K562 (cell line): ENCODE measurements at regions not wholly inside any gene's neighbourhood (a gene's known extent, or its start where the extent isn't known, plus 50 kb on each side); places are given as distances from the start of the nearest gene placed in this dataset.

ENCODE experiments used
- DMBX1 ChIP-seq: fragments of 250-450 bp; sonication (Bioruptor Pico); IDR thresholded peaks from 2 replicates; pipeline ENCODE4 v1.8.0; 2022; ENCODE audit warnings: inconsistent platforms, mild to moderate bottlenecking, moderate library complexity, borderline replicate concordance
- FOSL1 ChIP-seq: fragments of 200-800 bp; sonication (Bioruptor generic); conservative IDR thresholded peaks from 2 replicates; pipeline ENCODE4 v1.6.1; 2016; ENCODE audit warnings: missing genetic modification characterization, missing compliant biosample characterization
- ILK ChIP-seq: fragments of 450-650 bp; IDR thresholded peaks from 2 replicates; pipeline ENCODE4 v1.6.1; 2016; ENCODE audit warnings: missing genetic modification characterization, low read depth, mild to moderate bottlenecking, missing compliant biosample characterization, moderate library complexity, borderline replicate concordance
- JUN ChIP-seq, 2 experiments: sonication (generic) in 1 of 2; formaldehyde crosslinking in 1 of 2; IDR thresholded peaks; 2 replicates each; pipeline versions ENCODE4 v1.6.1 to v1.8.0; 2012 to 2022; ENCODE audit warnings: borderline replicate concordance in 2 of 2, mild to moderate bottlenecking in 2 of 2, improper control_type of control experiment in 1 of 2, low read depth in 1 of 2, low read length in 1 of 2, missing genetic modification reagents in 1 of 2
- MAZ ChIP-seq, 2 experiments: fragments of 450-650 bp in 1 of 2; sonication (generic) in 1 of 2; formaldehyde crosslinking; IDR thresholded peaks in 1 of 2; conservative IDR thresholded peaks in 1 of 2; 2 replicates each; pipeline versions ENCODE4 v1.4.0 to v1.5.0; 2020; ENCODE audit warnings: mild to moderate bottlenecking in 1 of 2, missing genetic modification reagents in 1 of 2
- MECOM ChIP-seq: fragments of 250-450 bp; sonication (Bioruptor Pico); IDR thresholded peaks from 2 replicates; pipeline ENCODE4 v1.8.0; 2022; ENCODE audit warnings: inconsistent platforms
- PTTG1 ChIP-seq: fragments of 450-650 bp; IDR thresholded peaks from 2 replicates; pipeline ENCODE4 v1.6.1; 2016; ENCODE audit warnings: low read depth, mild to moderate bottlenecking, missing genetic modification characterization, missing compliant biosample characterization
- PURB ChIP-seq: sonication (generic); formaldehyde crosslinking; IDR thresholded peaks from 2 replicates; pipeline ENCODE4 v1.9.0; 2021; ENCODE audit warnings: low read depth, mild to moderate bottlenecking, missing genetic modification reagents
- RBFOX2 ChIP-seq: fragments of 200-400 bp; formaldehyde crosslinking; IDR thresholded peaks from 2 replicates; pipeline ENCODE4 v1.6.1; 2017; ENCODE audit warnings: low read depth, mild to moderate bottlenecking, low read length, moderate library complexity
- RCOR1 ChIP-seq, 2 experiments: IDR thresholded peaks; 2 replicates each; pipeline ENCODE4 v1.6.1; 2012; ENCODE audit warnings: low read depth in 2 of 2, low read length in 2 of 2, borderline replicate concordance in 1 of 2, improper control_type of control experiment in 1 of 2
- STAT5A ChIP-seq: IDR thresholded peaks from 2 replicates; pipeline ENCODE4 v1.6.1; 2012; ENCODE audit warnings: low read length, inconsistent platforms, borderline replicate concordance
- ZNF197 ChIP-seq: fragments of 200-800 bp; sonication (Bioruptor generic); IDR thresholded peaks from 2 replicates; pipeline ENCODE4 v1.6.1; 2016; ENCODE audit warnings: low read depth, missing genetic modification characterization, missing compliant biosample characterization
- ZNF384 ChIP-seq: IDR thresholded peaks from 2 replicates; pipeline ENCODE4 v1.6.1; 2012; ENCODE audit warnings: low read depth, low read length, improper control_type of control experiment
- ZNF76 ChIP-seq: fragments of 250-450 bp; sonication (Bioruptor Pico); IDR thresholded peaks from 2 replicates; pipeline ENCODE4 v1.4.0; 2020; ENCODE audit warnings: mild to moderate bottlenecking, moderate library complexity, borderline replicate concordance
- TF ChIP-seq, protein P1 (sequence below): fragments of 450-650 bp; IDR thresholded peaks from 2 replicates; pipeline ENCODE4 v1.6.1; 2017; ENCODE audit warnings: antibody characterized with exemption, mild to moderate bottlenecking
- TF ChIP-seq, protein P2 (sequence below): fragments of 250-450 bp; sonication (Bioruptor Pico); IDR thresholded peaks from 2 replicates; pipeline ENCODE4 v1.5.0; 2020; ENCODE audit warnings: mild to moderate bottlenecking
- TF ChIP-seq, protein P3 (sequence below): fragments of 450-650 bp; conservative IDR thresholded peaks from 2 replicates; pipeline ENCODE4 v1.6.1; 2016; ENCODE audit warnings: missing genetic modification characterization, low read depth, mild to moderate bottlenecking, control low read depth, missing compliant biosample characterization

DNA sequence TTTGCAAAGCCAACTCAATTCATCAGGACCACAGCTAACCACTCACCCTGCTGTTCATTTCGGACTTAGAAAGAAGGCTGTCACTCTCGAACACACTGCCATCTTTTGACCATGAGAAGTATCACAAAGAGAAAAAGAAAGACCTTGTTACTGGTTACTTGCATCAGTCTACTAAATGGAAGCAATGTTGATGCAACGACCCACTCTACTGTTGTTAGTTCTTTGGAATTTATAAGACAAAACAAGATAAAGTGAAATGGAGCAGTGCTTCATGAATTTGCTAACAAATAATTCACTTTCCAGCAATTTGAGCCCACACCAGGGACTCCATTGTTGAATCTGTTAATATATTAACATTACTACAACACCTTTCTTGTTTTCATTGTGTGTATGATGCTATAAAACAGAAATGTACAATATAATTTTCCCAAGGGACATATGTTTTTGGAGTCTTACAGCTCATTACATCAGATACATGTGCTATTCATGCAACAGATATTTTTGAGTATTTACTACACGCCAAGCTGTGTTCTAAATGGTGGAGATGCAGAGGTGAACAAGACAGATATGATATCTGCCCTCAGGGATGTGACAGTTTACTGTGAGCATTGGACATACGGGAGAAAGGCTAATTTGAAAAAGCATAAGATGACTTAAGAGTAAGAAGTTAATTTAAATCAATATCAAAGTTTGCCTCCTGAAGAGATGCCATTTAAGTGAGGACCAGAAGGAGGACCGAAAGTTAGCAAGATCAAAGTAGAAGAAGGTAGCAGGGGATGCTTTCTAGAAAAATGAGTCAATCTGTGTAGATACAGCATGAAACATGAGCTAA lies 87.2 kb downstream of the AREG start (continued):
- peak; percentile 70; the same call in 1 of the 2 replicates for TF ChIP-seq DMBX1 (CRISPR knock-in tag)
- TF ChIP-seq, protein P1, sequence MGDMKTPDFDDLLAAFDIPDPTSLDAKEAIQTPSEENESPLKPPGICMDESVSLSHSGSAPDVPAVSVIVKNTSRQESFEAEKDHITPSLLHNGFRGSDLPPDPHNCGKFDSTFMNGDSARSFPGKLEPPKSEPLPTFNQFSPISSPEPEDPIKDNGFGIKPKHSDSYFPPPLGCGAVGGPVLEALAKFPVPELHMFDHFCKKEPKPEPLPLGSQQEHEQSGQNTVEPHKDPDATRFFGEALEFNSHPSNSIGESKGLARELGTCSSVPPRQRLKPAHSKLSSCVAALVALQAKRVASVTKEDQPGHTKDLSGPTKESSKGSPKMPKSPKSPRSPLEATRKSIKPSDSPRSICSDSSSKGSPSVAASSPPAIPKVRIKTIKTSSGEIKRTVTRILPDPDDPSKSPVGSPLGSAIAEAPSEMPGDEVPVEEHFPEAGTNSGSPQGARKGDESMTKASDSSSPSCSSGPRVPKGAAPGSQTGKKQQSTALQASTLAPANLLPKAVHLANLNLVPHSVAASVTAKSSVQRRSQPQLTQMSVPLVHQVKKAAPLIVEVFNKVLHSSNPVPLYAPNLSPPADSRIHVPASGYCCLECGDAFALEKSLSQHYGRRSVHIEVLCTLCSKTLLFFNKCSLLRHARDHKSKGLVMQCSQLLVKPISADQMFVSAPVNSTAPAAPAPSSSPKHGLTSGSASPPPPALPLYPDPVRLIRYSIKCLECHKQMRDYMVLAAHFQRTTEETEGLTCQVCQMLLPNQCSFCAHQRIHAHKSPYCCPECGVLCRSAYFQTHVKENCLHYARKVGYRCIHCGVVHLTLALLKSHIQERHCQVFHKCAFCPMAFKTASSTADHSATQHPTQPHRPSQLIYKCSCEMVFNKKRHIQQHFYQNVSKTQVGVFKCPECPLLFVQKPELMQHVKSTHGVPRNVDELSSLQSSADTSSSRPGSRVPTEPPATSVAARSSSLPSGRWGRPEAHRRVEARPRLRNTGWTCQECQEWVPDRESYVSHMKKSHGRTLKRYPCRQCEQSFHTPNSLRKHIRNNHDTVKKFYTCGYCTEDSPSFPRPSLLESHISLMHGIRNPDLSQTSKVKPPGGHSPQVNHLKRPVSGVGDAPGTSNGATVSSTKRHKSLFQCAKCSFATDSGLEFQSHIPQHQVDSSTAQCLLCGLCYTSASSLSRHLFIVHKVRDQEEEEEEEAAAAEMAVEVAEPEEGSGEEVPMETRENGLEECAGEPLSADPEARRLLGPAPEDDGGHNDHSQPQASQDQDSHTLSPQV: peak; percentile 62; the same call in 1 of the 2 replicates
- TF ChIP-seq, protein P2, sequence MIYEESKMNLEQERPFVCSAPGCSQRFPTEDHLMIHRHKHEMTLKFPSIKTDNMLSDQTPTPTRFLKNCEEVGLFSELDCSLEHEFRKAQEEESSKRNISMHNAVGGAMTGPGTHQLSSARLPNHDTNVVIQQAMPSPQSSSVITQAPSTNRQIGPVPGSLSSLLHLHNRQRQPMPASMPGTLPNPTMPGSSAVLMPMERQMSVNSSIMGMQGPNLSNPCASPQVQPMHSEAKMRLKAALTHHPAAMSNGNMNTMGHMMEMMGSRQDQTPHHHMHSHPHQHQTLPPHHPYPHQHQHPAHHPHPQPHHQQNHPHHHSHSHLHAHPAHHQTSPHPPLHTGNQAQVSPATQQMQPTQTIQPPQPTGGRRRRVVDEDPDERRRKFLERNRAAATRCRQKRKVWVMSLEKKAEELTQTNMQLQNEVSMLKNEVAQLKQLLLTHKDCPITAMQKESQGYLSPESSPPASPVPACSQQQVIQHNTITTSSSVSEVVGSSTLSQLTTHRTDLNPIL (CRISPR knock-in tag): no peak
- peak; percentile 66; the same call in 1 of the 2 replicates for TF ChIP-seq JUN (IDR thresholded peaks at IDR 0.05; ENCODE audit: borderline replicate concordance, low read depth, low read length)
- no peak for TF ChIP-seq JUN (CRISPR knock-in tag; IDR thresholded peaks at IDR 0.05; ENCODE audit: borderline replicate concordance)
- peak; percentile 53 for TF ChIP-seq FOSL1 (tag)
- TF ChIP-seq MECOM: peak; percentile 31
- TF ChIP-seq STAT5A: no peak
- peak in 1 of 2 experiments; percentile 58; a peak in 1 of 4 replicates for TF ChIP-seq RCOR1 (IDR thresholded peaks at IDR 0.05; ENCODE audit: borderline replicate concordance in 1 of 2, low read depth in 2 of 2, low read length in 2 of 2)
- no peak for TF ChIP-seq PURB (CRISPR knock-in tag)
- peak; percentile 52; the same call in 1 of the 2 replicates for TF ChIP-seq ZNF384
- peak; percentile 37; the same call in 1 of the 2 replicates for TF ChIP-seq PTTG1 (tag)
- peak; percentile 21; the same call in 1 of the 2 replicates for TF ChIP-seq RBFOX2
- TF ChIP-seq, protein P3, sequence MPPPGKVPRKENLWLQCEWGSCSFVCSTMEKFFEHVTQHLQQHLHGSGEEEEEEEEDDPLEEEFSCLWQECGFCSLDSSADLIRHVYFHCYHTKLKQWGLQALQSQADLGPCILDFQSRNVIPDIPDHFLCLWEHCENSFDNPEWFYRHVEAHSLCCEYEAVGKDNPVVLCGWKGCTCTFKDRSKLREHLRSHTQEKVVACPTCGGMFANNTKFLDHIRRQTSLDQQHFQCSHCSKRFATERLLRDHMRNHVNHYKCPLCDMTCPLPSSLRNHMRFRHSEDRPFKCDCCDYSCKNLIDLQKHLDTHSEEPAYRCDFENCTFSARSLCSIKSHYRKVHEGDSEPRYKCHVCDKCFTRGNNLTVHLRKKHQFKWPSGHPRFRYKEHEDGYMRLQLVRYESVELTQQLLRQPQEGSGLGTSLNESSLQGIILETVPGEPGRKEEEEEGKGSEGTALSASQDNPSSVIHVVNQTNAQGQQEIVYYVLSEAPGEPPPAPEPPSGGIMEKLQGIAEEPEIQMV (tag): peak; percentile 66; the same call in 1 of the 2 replicates
- no peak for TF ChIP-seq ILK (tag)
- TF ChIP-seq MAZ (CRISPR knock-in tag; conservative IDR thresholded peaks at IDR 0.05 in 1 of 2, IDR thresholded peaks at IDR 0.05 in 1 of 2): peak in 1 of 2 experiments; percentile 47; a peak in 2 of 4 replicates
- 0 out of 2 replicates have a peak, but pooled peaks have one; percentile 16 for TF ChIP-seq ZNF197
- TF ChIP-seq ZNF76: 0 out of 2 replicates have a peak, but pooled peaks have one; percentile 19
